ENCODE measurements at regions not wholly inside any gene's neighbourhood (a gene's known extent, or its start where the extent isn't known, plus 50 kb on each side); places are given as distances from the start of the nearest gene placed in this dataset.

GRCh38 chr9:13448482-13448881 lies 169.0 kb upstream of the MPDZ start:
- TF ChIP-seq POLR2A (IDR thresholded peaks at IDR 0.05) (no peak), POLR2AphosphoS5 (IDR thresholded peaks at IDR 0.05) (no peak)
